ENCODE measurements at regions not wholly inside any gene's neighbourhood (a gene's known extent, or its start where the extent isn't known, plus 50 kb on each side); places are given as distances from the start of the nearest gene placed in this dataset.
A peak's percentile ranks its signal among the peaks of the same experiment; 100 is the strongest.
"Not testable (repeated sequence)": the region's sequence is repeated elsewhere in the genome, so short reads cannot be mapped to it uniquely, and the experiment has no call there.

DNA sequence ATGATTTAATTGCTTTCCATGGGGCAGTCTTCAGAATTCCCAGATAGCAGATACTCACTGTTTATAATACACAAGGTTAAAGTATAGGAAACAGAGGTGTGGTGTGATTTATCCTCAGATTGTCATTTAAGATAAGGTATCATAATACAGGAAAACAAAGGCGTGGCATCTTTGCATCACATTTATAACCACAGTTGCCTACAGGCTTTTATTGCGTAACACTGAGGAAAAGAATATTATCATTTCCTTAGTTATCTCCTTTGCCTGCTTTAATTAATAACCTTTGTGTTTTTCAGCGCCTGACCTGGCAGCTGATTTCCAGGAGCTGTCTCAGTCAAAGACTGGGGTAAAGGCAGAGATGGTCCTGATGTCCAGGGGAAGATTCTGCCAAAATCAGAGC lies 68.8 kb downstream of the SSX7 start:
- DNase-seq: no peak

DNA sequence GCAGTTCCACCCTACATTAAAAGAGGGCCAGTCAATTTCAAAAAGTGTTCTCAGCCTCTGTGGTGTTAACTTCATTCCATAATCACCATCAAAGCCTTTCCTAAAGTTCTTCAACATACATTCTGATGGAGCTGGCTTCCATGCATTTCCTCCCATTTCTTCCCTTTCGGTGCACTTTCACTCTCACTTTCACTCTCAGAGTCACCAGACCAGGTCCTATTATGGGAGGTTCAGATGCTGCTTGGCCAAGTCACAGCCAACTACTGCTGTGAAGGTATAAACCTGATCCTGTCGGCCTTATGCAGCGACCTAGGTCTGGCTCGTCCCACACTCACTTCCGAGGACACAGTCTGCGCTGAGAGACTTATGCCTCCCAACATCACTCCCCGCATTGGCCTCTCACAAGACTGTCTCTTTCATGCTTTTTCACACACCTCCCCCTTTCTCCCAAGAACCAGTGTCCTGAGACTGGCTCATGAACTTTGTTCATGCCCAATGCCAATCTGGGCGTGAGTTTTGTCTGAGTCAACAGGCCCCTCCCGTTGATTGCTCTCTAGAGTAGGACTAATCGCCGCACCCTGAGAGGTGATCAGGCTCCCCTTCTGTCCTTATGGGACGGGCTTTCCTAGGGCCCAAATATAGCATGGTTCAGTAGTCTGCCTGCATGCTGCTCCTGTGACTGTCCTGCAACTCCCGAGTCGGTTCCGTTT lies 60.8 kb upstream of the XAGE1B start:
- DNase-seq: no peak

GRCh38 chrX:52576946-52577345 lies 60.1 kb upstream of the XAGE1B start:
- no peak for DNase-seq

DNA sequence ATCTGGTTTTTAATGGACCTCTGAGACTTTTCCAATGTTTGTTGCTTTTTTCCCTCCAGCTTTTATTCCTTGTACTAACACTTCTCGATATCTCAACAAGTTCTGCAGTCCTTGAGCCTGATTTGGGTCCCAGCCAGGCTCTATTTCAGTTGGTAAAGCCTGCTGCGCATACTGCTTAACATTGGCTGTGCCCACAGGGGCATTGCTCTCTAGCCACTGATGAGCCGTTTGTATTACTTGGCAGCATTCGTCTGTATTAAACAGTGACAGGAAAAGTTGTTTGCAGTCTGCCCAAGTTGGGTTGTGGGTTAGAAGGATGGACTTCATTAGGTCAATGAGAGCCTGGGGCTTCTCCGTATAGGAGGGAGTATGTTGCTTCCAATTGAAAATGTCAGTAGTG lies 59.6 kb upstream of the XAGE1B start:
- no peak for DNase-seq

- DNase-seq: peak; percentile 31
Measured at GRCh38 chrX:52574416-52575275, 57.8 kb upstream of the XAGE1B start.

DNA sequence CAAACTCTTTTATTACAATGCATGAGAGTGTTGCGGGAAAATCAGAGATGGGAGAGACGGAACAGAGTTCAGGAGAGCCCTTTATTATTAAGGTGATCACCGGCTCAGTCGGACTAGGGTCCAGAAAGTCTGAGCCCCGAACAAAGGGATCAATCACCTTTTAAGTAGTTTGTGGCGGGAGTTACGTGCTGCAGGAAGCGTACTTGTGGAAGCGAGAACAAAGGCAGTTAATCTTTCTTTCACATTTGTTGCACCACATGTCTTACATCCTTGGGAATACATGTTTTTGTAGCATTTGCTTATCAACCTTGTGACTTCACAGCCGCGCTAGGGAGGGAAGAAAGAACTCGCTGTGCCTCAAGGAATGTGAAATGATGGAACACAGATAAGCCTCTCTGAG lies 51.3 kb upstream of the XAGE1B start:
- not testable (repeated sequence) for DNase-seq

All from CD4-positive, alpha-beta T cell treated with Interleukin-12 subunit alpha and Interleukin-12 subunit beta, for 1 hour (primary cell).